Ectodermal cell (in vitro differentiated cells): ENCODE measurements at regions not wholly inside any gene's neighbourhood (a gene's known extent, or its start where the extent isn't known, plus 50 kb on each side); places are given as distances from the start of the nearest gene placed in this dataset.

Source experiments
- H3K27ac ChIP-seq: 2 replicates; pipeline ENCODE4 v1.7.0; 2013; ENCODE audit warnings: mild to moderate bottlenecking, low read depth, low read length; ENCODE audit not compliant: insufficient read depth, poor library complexity, severe bottlenecking
- H3K27me3 ChIP-seq: 2 replicates; pipeline ENCODE4 v1.7.0; 2013; ENCODE audit warnings: mild to moderate bottlenecking, low read length; ENCODE audit not compliant: insufficient read depth, control insufficient read depth, poor library complexity, severe bottlenecking
- H3K36me3 ChIP-seq: one replicate; pipeline ENCODE4 v1.7.0; 2013; ENCODE audit warnings: low read length; ENCODE audit not compliant: control insufficient read depth, insufficient read depth
- H3K4me1 ChIP-seq: one replicate; pipeline ENCODE4 v1.7.0; 2013; ENCODE audit warnings: low read length; ENCODE audit not compliant: control insufficient read depth, insufficient read depth
- H3K4me3 ChIP-seq: 2 replicates; pipeline ENCODE4 v1.7.0; 2013; ENCODE audit warnings: low read depth, low read length, control low read depth; ENCODE audit not compliant: insufficient read depth
- H3K9me3 ChIP-seq: 2 replicates; pipeline ENCODE4 v1.7.0; 2013; ENCODE audit warnings: mild to moderate bottlenecking, low read length, moderate library complexity; ENCODE audit not compliant: control insufficient read depth
- WGBS, 2 experiments: methylation state at CpG; one replicate each; pipeline ENCODE4 v1.1.7; 2013; ENCODE audit warnings: missing lambda C conversion rate in 2 of 2; 5-methylcytosine and 5-hydroxymethylcytosine counted together

DNA sequence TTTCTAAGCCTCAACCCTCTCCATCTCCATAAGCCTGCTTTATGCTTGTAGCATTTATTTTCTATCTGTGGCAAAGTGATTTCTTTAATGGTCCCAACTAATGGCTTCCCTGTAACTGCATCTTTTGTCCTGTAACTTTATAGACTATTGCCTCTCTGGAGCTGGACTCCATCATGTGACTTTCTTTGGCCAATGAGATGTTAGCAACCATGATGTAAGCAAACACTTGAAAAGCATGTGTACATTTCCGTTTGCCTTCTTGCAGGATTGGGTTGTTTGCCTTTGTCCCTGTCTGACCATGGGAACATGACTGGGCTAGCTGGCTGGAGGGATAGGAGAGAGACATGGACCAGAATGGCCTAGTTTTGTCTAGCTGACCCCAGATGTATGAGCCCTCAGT lies 106.0 kb upstream of the LRIG1 start:
- 88 to 92% methylated on average over 1 of the region's 1 CpG for WGBS, 2 experiments

DNA sequence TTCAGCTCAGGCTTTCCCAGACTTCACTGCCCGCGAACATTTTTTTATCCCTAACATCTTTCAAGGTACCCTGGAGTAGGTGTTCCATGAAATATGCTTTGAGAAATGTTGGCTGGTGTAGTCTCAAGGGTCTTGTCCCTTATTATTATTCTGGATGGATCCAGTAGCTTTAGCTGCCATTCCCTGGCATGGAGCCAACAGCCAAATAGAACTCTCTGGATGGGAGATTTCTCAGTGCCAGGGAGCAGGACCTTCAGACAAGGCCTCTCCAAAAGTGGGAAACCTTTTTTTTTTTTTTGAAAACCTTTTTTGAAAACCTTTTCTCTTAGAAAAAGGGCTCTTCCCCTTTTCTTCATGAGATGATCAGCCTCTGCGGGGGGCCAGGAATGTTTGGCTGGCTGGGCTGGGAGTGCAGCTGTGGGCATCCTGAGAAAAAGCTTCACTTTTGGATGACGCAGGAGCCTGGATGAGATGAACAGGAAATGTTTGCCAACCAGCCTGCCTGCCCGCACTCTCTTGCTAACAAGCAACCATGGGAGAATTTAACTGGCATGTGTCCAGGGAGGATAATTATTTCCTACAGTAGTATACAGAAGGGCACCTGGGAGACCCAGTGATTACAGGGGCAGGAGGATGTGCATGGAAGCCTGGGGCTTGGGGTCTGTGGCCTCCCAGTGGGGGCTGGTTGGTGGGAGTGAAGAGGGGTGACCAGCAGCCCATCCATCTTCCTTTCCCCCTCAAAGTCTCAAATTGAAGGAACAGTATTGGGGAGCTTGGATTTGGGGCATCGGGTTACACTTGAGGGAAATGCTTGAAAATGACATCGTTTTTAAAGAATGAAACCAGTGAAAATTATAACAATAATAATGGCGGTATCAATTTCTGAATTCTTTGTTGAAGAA lies 109.1 kb upstream of the LRIG1 start:
- peak overlapping the region; percentile 51 for H3K27ac ChIP-seq
- 55 to 59% methylated on average over 8 of the region's 8 CpGs for WGBS, 2 experiments
- H3K4me3 ChIP-seq: no peak overlapping the region
- H3K9me3 ChIP-seq: no peaks in the 10 kb centered on the region
- H3K36me3 ChIP-seq: no peaks in the 10 kb centered on the region
- H3K27me3 ChIP-seq: no peaks in the 10 kb centered on the region
- H3K4me1 ChIP-seq: peaks cover 7% of the 10 kb centered on the region

More for the DNA sequence above, 106.0 kb upstream of the LRIG1 start:
- Histone ChIP-seq H3K9me3 (no peaks in the 10 kb centered on the region), H3K27ac (no peak overlapping the region), H3K27me3 (no peaks in the 10 kb centered on the region), H3K4me1 (peaks cover 7% of the 10 kb centered on the region), H3K36me3 (no peaks in the 10 kb centered on the region), H3K4me3 (no peak overlapping the region)

DNA sequence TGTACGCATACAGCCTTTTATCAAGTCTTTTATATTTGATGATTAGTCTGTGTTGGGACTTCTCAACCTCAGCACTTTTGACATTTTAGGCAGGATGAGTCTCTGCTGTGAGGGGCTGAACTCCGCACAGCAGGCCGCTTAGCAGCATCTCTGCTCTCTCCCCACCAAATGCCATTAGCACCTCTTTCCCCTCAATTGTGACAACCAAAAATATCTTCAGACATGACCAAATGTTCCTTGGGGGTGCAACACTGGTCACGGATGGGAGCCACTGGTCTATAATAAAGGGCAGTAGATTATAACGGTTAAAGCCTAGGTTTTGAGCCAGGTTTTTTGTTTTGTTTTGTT lies 109.7 kb upstream of the LRIG1 start:
- H3K4me1 ChIP-seq: peaks cover 7% of the 10 kb centered on the region
- WGBS, 2 experiments: 64 to 77% methylated on average over 5 of the region's 5 CpGs
- no peaks in the 10 kb centered on the region for H3K36me3 ChIP-seq
- no peak overlapping the region for H3K4me3 ChIP-seq
- H3K27ac ChIP-seq: no peak overlapping the region
- no peaks in the 10 kb centered on the region for H3K9me3 ChIP-seq
- H3K27me3 ChIP-seq: no peaks in the 10 kb centered on the region

DNA sequence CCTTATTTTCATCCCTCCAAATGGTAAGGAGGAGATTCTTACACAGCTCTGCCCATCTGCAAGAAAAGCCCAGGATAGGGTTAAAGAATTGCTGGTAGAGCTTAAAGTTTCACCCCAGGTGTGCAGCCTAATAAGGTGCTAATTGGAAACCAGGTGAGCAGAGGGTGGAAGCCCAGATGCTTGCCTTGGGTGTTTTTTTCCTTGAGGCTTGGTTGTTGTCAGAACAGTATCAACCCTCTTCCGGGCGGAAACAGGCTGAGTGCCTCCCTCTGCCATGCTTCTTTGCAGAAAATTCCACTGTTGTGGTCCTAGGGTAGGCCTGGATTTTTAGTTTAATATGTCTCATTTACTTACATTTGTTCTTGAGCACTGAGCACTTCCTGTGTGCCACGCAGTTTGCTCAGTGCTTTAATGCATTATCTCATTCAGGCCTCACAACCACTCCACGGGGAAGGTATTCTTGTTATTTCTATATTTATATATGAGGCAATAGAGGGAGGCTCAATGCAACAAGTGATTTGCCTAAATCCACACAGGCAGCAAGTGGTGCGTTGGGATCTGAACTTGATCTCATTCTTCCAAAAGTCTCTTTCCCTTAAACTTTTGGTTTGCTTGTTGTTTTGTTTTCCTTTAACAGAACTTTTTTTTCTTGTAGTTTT lies 115.0 kb upstream of the LRIG1 start:
- no peak overlapping the region for H3K4me3 ChIP-seq
- no peaks in the 10 kb centered on the region for H3K9me3 ChIP-seq
- H3K27ac ChIP-seq: no peak overlapping the region
- no peaks in the 10 kb centered on the region for H3K36me3 ChIP-seq
- peaks cover 2% of the 10 kb centered on the region for H3K4me1 ChIP-seq
- no peaks in the 10 kb centered on the region for H3K27me3 ChIP-seq
- 89 to 95% methylated on average over 5 of the region's 5 CpGs for WGBS, 2 experiments

DNA sequence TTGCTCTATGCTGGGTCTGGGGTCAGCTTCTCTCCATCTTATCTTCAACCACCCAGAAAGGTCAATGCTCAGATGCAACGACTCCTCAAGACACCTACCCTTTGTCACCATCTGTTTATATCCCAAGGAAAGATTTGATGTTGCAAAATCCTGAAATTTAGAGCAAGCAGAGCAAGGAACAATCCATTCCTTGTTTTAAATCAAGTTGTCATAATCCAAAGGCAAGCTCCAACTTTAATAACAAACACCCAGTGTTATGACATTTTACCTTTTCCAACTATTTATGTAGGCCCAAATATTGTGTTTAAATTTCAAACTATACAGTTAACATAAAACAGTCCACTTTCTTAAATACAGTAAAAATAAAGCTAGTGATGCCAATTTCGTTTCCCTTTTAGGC lies 116.5 kb upstream of the LRIG1 start:
- Histone ChIP-seq H3K4me3 (no peak overlapping the region), H3K27ac (no peak overlapping the region), H3K36me3 (no peaks in the 10 kb centered on the region), H3K9me3 (no peaks in the 10 kb centered on the region), H3K4me1 (peaks cover 10% of the 10 kb centered on the region), H3K27me3 (no peaks in the 10 kb centered on the region)
- 92 to 98% methylated on average over 2 of the region's 2 CpGs for WGBS, 2 experiments

DNA sequence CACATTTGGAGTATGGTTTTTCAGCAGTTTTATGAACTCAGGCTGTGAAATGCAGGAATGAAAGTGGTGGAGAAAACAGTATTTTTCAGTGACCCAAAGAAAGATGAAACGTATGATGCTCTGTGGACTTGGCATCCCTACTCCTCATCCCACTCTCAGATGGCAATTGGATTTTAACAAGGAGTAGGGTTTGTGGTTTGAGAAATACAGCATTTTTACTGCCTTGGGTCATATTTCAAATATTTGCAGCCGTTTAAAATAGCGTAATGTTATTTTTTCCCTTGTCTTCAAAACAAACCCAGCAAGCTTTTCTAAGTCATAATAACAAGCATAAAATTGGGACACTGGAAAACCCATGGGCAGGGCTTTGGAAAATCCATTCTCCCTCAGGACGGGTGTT lies 117.2 kb upstream of the LRIG1 start:
- no peak overlapping the region for H3K4me3 ChIP-seq
- no peaks in the 10 kb centered on the region for H3K27me3 ChIP-seq
- 95 to 96% methylated on average over 4 of the region's 4 CpGs for WGBS, 2 experiments
- H3K36me3 ChIP-seq: no peaks in the 10 kb centered on the region
- peaks cover 16% of the 10 kb centered on the region for H3K4me1 ChIP-seq
- H3K27ac ChIP-seq: no peak overlapping the region
- no peaks in the 10 kb centered on the region for H3K9me3 ChIP-seq

DNA sequence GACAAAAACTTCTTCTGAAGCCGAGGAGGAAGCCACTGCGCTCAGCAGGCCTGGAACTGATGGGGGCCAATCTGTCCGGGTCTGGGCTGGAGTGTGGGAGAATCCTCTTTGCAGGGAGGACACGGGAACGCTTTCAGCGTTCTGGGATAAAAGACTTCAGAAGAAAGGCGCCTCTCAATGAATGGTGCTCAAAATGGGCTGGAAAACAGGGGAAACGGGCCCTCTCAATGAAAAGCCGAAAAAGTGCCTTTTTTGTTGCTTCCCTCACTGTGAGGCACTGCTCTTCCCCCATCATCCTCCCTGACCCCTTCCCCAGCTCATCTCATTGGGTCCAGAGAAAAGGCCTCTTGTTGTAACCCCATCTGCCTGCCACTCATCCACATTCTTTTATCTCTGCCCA lies 119.5 kb upstream of the LRIG1 start:
- Histone ChIP-seq H3K36me3 (no peaks in the 10 kb centered on the region), H3K27ac (peak overlapping the region; percentile 75), H3K4me1 (peaks cover 16% of the 10 kb centered on the region), H3K4me3 (no peak overlapping the region), H3K9me3 (no peaks in the 10 kb centered on the region), H3K27me3 (no peaks in the 10 kb centered on the region)
- 22 to 31% methylated on average over 9 of the region's 9 CpGs for WGBS, 2 experiments

DNA sequence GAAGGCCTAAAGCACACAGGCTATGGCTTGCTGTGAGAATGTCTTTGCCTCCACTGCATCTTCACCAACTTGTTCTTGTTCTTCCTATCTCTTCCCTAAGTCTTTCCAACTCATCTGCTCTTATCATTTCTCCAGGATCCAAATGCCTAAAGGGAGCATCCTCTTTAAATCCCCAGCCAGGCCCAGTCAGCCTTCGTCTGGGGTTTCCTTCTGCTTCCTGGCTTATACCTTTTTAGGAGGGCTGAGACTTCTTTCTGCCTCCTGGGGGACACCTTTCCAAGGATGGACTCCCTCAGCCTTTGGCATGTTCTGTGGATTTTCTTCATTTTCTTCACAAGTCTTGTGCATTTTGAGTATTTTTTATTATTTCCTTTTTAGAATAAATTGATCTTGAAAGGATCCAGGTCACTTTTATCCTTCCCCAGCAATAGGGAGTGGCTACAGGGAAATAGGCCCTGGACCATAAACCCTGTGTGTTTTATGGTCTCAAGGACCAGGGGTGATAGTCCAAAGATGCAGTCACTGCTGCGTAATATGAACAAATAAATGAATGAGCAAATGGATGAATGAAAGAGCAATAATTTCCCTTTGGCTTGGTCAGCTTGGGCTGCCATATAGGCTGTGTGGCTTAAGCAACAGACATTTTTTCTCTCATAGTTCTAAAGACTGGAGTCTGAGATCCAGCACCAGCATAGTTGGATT lies 122.1 kb upstream of the LRIG1 start:
- H3K4me3 ChIP-seq: no peak overlapping the region

DNA sequence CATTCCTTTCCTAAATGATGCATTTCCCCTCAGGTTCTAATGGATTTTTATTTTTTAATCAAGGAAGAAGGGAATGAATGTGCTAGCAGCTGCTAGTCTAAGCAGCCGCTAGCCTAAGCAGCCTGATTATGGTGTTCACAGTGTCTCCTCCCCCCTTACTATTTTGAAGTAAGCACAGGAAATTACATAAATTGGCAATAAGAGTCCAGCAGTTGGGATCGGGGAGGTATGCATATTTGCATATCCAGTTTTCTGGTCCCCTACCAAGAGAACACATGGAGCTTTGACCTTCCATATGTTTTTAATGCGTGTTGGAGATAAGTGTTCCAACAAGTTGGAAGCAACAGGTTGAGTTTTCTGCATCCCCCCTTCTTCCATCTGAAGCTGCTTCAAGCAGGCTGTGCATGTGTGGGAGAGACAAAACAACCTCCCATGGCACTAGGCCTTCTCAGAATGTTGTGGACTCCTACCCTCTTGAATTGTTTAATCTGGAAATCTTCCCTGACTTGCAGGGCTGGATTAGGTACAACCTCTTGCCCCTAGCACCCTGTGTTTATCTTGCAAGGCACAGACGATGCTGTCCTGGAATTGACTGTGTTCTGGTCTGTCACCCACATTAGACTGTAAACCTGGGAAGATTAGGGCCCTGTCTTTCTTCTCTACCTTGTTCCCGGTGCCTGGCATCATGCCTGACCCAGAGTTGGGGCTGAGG lies 124.8 kb upstream of the LRIG1 start:
- Histone ChIP-seq H3K27me3 (no peaks in the 10 kb centered on the region), H3K4me3 (no peak overlapping the region), H3K9me3 (no peaks in the 10 kb centered on the region), H3K36me3 (no peaks in the 10 kb centered on the region), H3K27ac (no peak overlapping the region), H3K4me1 (peaks cover 24% of the 10 kb centered on the region)
- 91 to 92% methylated on average over 5 of the region's 5 CpGs for WGBS, 2 experiments

More for the DNA sequence above, 122.1 kb upstream of the LRIG1 start:
- 90 to 93% methylated on average over 2 of the region's 2 CpGs for WGBS, 2 experiments
- no peaks in the 10 kb centered on the region for H3K27me3 ChIP-seq
- H3K4me1 ChIP-seq: peaks cover 16% of the 10 kb centered on the region
- H3K36me3 ChIP-seq: no peaks in the 10 kb centered on the region
- no peak overlapping the region for H3K27ac ChIP-seq
- H3K9me3 ChIP-seq: no peaks in the 10 kb centered on the region
